H9 (cell line): ENCODE measurements at regions not wholly inside any gene's neighbourhood (a gene's known extent, or its start where the extent isn't known, plus 50 kb on each side); places are given as distances from the start of the nearest gene placed in this dataset.

Experiments used
- DNase-seq: peaks from one replicate; pipeline ENCODE4 v3.0.0-alpha.2; 2017
- H2AFZ ChIP-seq: one replicate; pipeline ENCODE4 v1.6.1; 2013; ENCODE audit warnings: mild to moderate bottlenecking, low read length, control low read depth, moderate library complexity
- H2AK5ac ChIP-seq: 2 replicates; pipeline ENCODE4 v1.6.1; 2013; ENCODE audit warnings: low read length, control low read depth, mixed read lengths; ENCODE audit not compliant: insufficient read length
- H2BK120ac ChIP-seq: one replicate; pipeline ENCODE4 v1.6.1; 2013; ENCODE audit warnings: low read depth, mild to moderate bottlenecking, low read length, control low read depth, inconsistent platforms; ENCODE audit not compliant: poor library complexity, severe bottlenecking
- H2BK12ac ChIP-seq: 2 replicates; pipeline ENCODE4 v1.6.1; 2013; ENCODE audit warnings: low read length, control low read depth, mixed read lengths, low read depth; ENCODE audit not compliant: insufficient read length
- H2BK15ac ChIP-seq: 2 replicates; pipeline ENCODE4 v1.6.1; 2013; ENCODE audit warnings: low read depth, low read length, control low read depth
- H2BK20ac ChIP-seq: one replicate; pipeline ENCODE4 v1.6.1; 2013; ENCODE audit warnings: low read depth, mild to moderate bottlenecking, low read length, control low read depth, inconsistent platforms; ENCODE audit not compliant: poor library complexity, severe bottlenecking
- H2BK5ac ChIP-seq: 2 replicates; pipeline ENCODE4 v1.6.1; 2013; ENCODE audit warnings: low read length, control low read depth, mixed read lengths; ENCODE audit not compliant: insufficient read length
- H3K14ac ChIP-seq: 2 replicates; pipeline ENCODE4 v1.6.1; 2013; ENCODE audit warnings: low read length, control low read depth; ENCODE audit not compliant: insufficient read depth
- H3K18ac ChIP-seq: 2 replicates; pipeline ENCODE4 v1.6.1; 2013; ENCODE audit warnings: low read depth, mild to moderate bottlenecking, mixed read lengths, low read length, control low read depth; ENCODE audit not compliant: insufficient read length
- H3K23ac ChIP-seq: 2 replicates; pipeline ENCODE4 v1.6.1; 2013; ENCODE audit warnings: low read length, control low read depth, mixed read lengths, low read depth; ENCODE audit not compliant: insufficient read length
- H3K23me2 ChIP-seq: 2 replicates; pipeline ENCODE4 v1.6.1; 2013; ENCODE audit warnings: low read depth, mild to moderate bottlenecking, mixed read lengths, low read length, control low read depth; ENCODE audit not compliant: insufficient read length, poor library complexity, severe bottlenecking
- H3K27ac ChIP-seq: 2 replicates; pipeline ENCODE4 v1.5.1; 2013; ENCODE audit warnings: low read length, control low read depth, mixed read lengths, low read depth; ENCODE audit not compliant: insufficient read length
- H3K27me3 ChIP-seq: 2 replicates; pipeline ENCODE4 v1.6.1; 2013; ENCODE audit warnings: low read length, control low read depth, inconsistent platforms; ENCODE audit not compliant: insufficient read depth
- H3K4ac ChIP-seq: 2 replicates; pipeline ENCODE4 v1.6.1; 2013; ENCODE audit warnings: low read depth, mild to moderate bottlenecking, control low read depth, inconsistent platforms, low read length, moderate library complexity
- H3K4me1 ChIP-seq: 2 replicates; pipeline ENCODE4 v1.6.1; 2013; ENCODE audit warnings: low read length, control low read depth, inconsistent platforms; ENCODE audit not compliant: insufficient read depth
- H3K4me2 ChIP-seq: 2 replicates; pipeline ENCODE4 v1.6.1; 2013; ENCODE audit warnings: low read length, control low read depth, mixed read lengths; ENCODE audit not compliant: insufficient read length, insufficient read depth
- H3K56ac ChIP-seq: 2 replicates; pipeline ENCODE4 v1.6.1; 2013; ENCODE audit warnings: low read depth, mild to moderate bottlenecking, mixed read lengths, low read length, control low read depth; ENCODE audit not compliant: insufficient read length
- H3K79me1 ChIP-seq: 2 replicates; pipeline ENCODE4 v1.6.1; 2013; ENCODE audit warnings: low read depth, mild to moderate bottlenecking, moderate library complexity, low read length, control low read depth, inconsistent platforms; ENCODE audit not compliant: insufficient read depth, poor library complexity, severe bottlenecking
- H3K79me2 ChIP-seq: 2 replicates; pipeline ENCODE4 v1.6.1; 2013; ENCODE audit warnings: low read length, control low read depth, inconsistent platforms; ENCODE audit not compliant: insufficient read depth
- H3K9ac ChIP-seq: 2 replicates; pipeline ENCODE4 v1.6.1; 2013; ENCODE audit warnings: low read length, control low read depth, mixed read lengths; ENCODE audit not compliant: insufficient read length; ENCODE audit errors: extremely low read depth
- H3K9me3 ChIP-seq: one replicate; pipeline ENCODE4 v1.6.1; 2013; ENCODE audit warnings: low read depth, low read length, inconsistent platforms; ENCODE audit not compliant: control insufficient read depth
- H3T11ph ChIP-seq: one replicate; pipeline ENCODE4 v1.6.1; 2013; ENCODE audit warnings: mild to moderate bottlenecking, low read length, control low read depth, inconsistent platforms
- H4K20me1 ChIP-seq: one replicate; pipeline ENCODE4 v1.6.1; 2013; ENCODE audit not compliant: control insufficient read depth, insufficient read length, insufficient read depth
- H4K5ac ChIP-seq: 2 replicates; pipeline ENCODE4 v1.6.1; 2013; ENCODE audit warnings: low read depth, mild to moderate bottlenecking, mixed read lengths, low read length, control low read depth; ENCODE audit not compliant: insufficient read length
- H4K8ac ChIP-seq: replicated peaks from 2 replicates; pipeline ENCODE4 v1.6.1; 2013; ENCODE audit warnings: low read length, control low read depth, mixed read lengths, low read depth; ENCODE audit not compliant: insufficient read length
- H4K91ac ChIP-seq: 2 replicates; pipeline ENCODE4 v1.6.1; 2013; ENCODE audit warnings: low read depth, mild to moderate bottlenecking, moderate library complexity, mixed read lengths, low read length, control low read depth; ENCODE audit not compliant: insufficient read length
- H3K27ac Mint-ChIP-seq, 3 experiments: 2 replicates in 2 of 3; 3 replicates in 1 of 3; pipeline ENCODE4 v1.8.0; 2020 to 2021; ENCODE audit warnings: mixed read lengths in 3 of 3, mild to moderate bottlenecking in 1 of 3, moderate library complexity in 1 of 3
- H3K27me3 Mint-ChIP-seq: 2 replicates; pipeline ENCODE4 v1.8.0; 2021; ENCODE audit warnings: low read depth, mild to moderate bottlenecking, moderate library complexity, mixed read lengths
- H3K36me3 Mint-ChIP-seq, 3 experiments: 2 replicates in 2 of 3; 3 replicates in 1 of 3; pipeline ENCODE4 v1.8.0; 2020 to 2021; ENCODE audit warnings: low read depth in 3 of 3, mixed read lengths in 3 of 3; ENCODE audit not compliant: insufficient read depth in 1 of 3
- H3K4me1 Mint-ChIP-seq, 2 experiments: 2 replicates each; pipeline ENCODE4 v1.8.0; 2020; ENCODE audit warnings: mixed read lengths in 2 of 2
- H3K4me3 Mint-ChIP-seq, 2 experiments: 2 replicates in 1 of 2; 3 replicates in 1 of 2; pipeline ENCODE4 v1.8.0; 2020 to 2021; ENCODE audit warnings: mild to moderate bottlenecking in 2 of 2, mixed read lengths in 2 of 2, moderate library complexity in 1 of 2
- H3K9me3 Mint-ChIP-seq, 2 experiments: 2 replicates in 1 of 2; 3 replicates in 1 of 2; pipeline ENCODE4 v1.8.0; 2020; ENCODE audit warnings: mild to moderate bottlenecking in 2 of 2, mixed read lengths in 2 of 2, moderate library complexity in 1 of 2
- WGBS: extraction: QIAGEN DNeasy Blood & Tissue Kit; methylation state at CpG from one replicate; pipeline ENCODE4 v1.1.7; 2013; ENCODE audit warnings: missing lambda C conversion rate, low lambda C conversion rate, mixed read lengths; ENCODE audit not compliant: insufficient read length; ENCODE audit errors: extremely low coverage; 5-methylcytosine and 5-hydroxymethylcytosine counted together
- TF ChIP-seq, protein P1 (sequence below): fragments of 200-600 bp; sonication (generic); conservative IDR thresholded peaks from 3 replicates; pipeline ENCODE4 v1.8.0; 2021; ENCODE audit warnings: antibody characterized with exemption, mild to moderate bottlenecking

- no peak overlapping the region for H2BK5ac ChIP-seq
- no peaks in the 10 kb centered on the region for H3K79me1 ChIP-seq
- no peaks in the 10 kb centered on the region for H3K4me1 ChIP-seq
- H3K18ac ChIP-seq = no peak overlapping the region
- TF ChIP-seq, protein P1, sequence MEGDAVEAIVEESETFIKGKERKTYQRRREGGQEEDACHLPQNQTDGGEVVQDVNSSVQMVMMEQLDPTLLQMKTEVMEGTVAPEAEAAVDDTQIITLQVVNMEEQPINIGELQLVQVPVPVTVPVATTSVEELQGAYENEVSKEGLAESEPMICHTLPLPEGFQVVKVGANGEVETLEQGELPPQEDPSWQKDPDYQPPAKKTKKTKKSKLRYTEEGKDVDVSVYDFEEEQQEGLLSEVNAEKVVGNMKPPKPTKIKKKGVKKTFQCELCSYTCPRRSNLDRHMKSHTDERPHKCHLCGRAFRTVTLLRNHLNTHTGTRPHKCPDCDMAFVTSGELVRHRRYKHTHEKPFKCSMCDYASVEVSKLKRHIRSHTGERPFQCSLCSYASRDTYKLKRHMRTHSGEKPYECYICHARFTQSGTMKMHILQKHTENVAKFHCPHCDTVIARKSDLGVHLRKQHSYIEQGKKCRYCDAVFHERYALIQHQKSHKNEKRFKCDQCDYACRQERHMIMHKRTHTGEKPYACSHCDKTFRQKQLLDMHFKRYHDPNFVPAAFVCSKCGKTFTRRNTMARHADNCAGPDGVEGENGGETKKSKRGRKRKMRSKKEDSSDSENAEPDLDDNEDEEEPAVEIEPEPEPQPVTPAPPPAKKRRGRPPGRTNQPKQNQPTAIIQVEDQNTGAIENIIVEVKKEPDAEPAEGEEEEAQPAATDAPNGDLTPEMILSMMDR = no peak
- no peak overlapping the region for H2BK120ac ChIP-seq
- no peak overlapping the region for H4K8ac ChIP-seq
- no peak overlapping the region for H3K23ac ChIP-seq
- H2BK20ac ChIP-seq = no peak overlapping the region
- no peak overlapping the region for H3K4me3 Mint-ChIP-seq
- no peak overlapping the region for H2AFZ ChIP-seq
- H3K27me3 Mint-ChIP-seq = no peaks in the 10 kb centered on the region
- no peaks in the 10 kb centered on the region for H3K9me3 ChIP-seq
- H3K23me2 ChIP-seq = no peaks in the 10 kb centered on the region
- H3K9me3 Mint-ChIP-seq = no peaks in the 10 kb centered on the region
- no peak overlapping the region for H3K27ac ChIP-seq
- no peak overlapping the region for H3T11ph ChIP-seq
- H3K27ac Mint-ChIP-seq = no peak overlapping the region
- no peak overlapping the region for H4K91ac ChIP-seq
- WGBS = no CpG with 5 or more reads among the region's 2 CpGs
- H3K79me2 ChIP-seq = no peaks in the 10 kb centered on the region
- no peak overlapping the region for H2BK12ac ChIP-seq
- H3K14ac ChIP-seq = no peak overlapping the region
- H3K27me3 ChIP-seq = no peaks in the 10 kb centered on the region
- no peak overlapping the region for H2AK5ac ChIP-seq
- no peak overlapping the region for H3K9ac ChIP-seq
- no peak for DNase-seq
- no peak overlapping the region for H3K4me2 ChIP-seq
- H4K20me1 ChIP-seq = no peaks in the 10 kb centered on the region
- no peaks in the 10 kb centered on the region for H3K4me1 Mint-ChIP-seq
- no peak overlapping the region for H3K56ac ChIP-seq
- H3K4ac ChIP-seq = no peak overlapping the region
- H2BK15ac ChIP-seq = no peak overlapping the region
- no peak overlapping the region for H4K5ac ChIP-seq
- H3K36me3 Mint-ChIP-seq = no peaks in the 10 kb centered on the region
These were observed 900.8 kb upstream of the CELF4 start for GRCh38 chr18:38466426-38466825.
